ENCODE measurements at regions not wholly inside any gene's neighbourhood (a gene's known extent, or its start where the extent isn't known, plus 50 kb on each side); places are given as distances from the start of the nearest gene placed in this dataset.

DNA sequence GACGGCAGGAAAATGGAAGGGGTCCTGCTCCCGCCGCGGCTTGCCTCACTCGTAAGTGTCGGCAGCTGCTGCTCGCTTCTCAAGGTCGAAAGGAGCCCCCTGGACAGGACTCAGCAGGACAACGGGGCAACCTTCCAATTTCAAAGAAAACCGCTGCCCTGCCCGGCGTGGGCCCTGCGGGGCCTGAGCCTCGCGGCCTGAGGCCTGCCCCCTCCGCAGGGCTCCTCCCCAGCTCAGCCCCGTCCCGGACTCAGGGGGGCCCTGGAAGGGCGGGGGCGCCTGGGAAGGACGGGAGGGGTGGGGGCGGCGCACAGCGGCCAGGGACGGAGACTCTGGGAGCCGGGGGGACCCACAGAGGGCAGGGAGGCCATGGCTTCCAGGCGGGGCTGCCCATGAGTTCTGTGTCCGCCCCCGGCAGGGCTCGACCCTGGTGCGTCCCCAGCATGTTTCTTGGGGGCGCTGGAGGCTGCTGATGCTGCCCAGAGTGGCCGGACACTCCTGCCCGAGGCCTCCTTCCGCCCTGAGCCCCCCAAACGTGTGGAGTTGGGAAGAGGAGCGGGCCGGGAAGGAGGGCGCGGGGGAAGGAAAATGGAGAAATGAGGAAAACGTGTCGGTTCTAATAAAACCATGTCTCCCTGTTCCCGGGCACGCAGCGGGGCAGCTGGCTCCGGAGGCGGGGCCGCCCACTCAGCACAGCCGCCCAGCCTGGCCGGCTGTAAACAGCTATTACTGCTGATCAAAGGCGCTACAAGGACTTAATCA is 114.6 kb downstream of the DLL1 start:
- Histone ChIP-seq H3K27me3 (ENCODE audit: control insufficient read depth, low read length) (no peaks in the 10 kb centered on the region), H3F3A (ENCODE audit: control insufficient read depth, insufficient read depth) (no peaks in the 10 kb centered on the region), H3K4me2 (ENCODE audit: low read length) (no peak overlapping the region), H4K20me1 (ENCODE audit: control insufficient read depth, insufficient read depth, low read depth, low read length) (no peaks in the 10 kb centered on the region), H3K4me3 (ENCODE audit: low read length) (no peak overlapping the region), H3K79me2 (ENCODE audit: control insufficient read depth, low read length) (no peaks in the 10 kb centered on the region), H3K9me2 (replicated peaks; ENCODE audit: control insufficient read depth, low read length) (no peaks in the 10 kb centered on the region), H3K27ac (ENCODE audit: low read depth, low read length) (no peak overlapping the region), H3K36me3 (ENCODE audit: control insufficient read depth, low read length) (no peaks in the 10 kb centered on the region), H3K9me3 (ENCODE audit: control insufficient read depth, insufficient read depth, low read length) (peaks cover 22% of the 10 kb centered on the region; the same call in 1 of the 2 replicates), H3K4me1 (ENCODE audit: control insufficient read depth, low read length) (no peaks in the 10 kb centered on the region)
- no peak for TF ChIP-seq EZH2phosphoT487 (IDR thresholded peaks at IDR 0.05; ENCODE audit: borderline replicate concordance, low read length)
- TF ChIP-seq, protein P1, sequence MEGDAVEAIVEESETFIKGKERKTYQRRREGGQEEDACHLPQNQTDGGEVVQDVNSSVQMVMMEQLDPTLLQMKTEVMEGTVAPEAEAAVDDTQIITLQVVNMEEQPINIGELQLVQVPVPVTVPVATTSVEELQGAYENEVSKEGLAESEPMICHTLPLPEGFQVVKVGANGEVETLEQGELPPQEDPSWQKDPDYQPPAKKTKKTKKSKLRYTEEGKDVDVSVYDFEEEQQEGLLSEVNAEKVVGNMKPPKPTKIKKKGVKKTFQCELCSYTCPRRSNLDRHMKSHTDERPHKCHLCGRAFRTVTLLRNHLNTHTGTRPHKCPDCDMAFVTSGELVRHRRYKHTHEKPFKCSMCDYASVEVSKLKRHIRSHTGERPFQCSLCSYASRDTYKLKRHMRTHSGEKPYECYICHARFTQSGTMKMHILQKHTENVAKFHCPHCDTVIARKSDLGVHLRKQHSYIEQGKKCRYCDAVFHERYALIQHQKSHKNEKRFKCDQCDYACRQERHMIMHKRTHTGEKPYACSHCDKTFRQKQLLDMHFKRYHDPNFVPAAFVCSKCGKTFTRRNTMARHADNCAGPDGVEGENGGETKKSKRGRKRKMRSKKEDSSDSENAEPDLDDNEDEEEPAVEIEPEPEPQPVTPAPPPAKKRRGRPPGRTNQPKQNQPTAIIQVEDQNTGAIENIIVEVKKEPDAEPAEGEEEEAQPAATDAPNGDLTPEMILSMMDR (IDR thresholded peaks at IDR 0.05; ENCODE audit: low read depth, low read length, poor library complexity, severe bottlenecking) = no peak

DNA sequence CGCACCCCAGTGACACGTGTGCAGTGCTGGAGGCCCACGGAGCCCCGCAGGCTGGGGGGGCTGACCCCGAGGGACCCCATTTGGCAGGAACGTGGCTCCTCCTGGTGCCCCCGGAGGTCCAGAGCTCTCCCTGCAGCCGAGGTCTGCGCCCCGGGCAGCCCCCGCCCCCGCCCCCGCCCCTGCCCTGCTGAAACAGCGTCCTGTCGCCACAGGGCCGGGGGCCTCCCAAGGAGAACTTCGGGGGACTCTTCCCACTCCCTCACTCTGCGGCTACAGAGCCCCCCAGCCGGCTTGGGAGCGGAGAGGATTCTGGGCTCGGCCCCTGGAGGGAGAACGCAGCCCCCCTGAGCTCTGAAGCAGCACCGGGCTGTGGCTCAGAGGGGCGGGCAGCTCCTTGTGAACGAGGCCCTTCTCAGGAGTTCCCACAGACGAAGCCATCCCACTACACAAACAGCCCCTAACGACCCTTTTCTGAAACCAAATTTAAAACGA is 115.2 kb downstream of the DLL1 start:
- TF ChIP-seq, protein P1 (IDR thresholded peaks at IDR 0.05; ENCODE audit: low read depth, low read length, poor library complexity, severe bottlenecking) = no peak
- TF ChIP-seq EZH2phosphoT487 (IDR thresholded peaks at IDR 0.05; ENCODE audit: borderline replicate concordance, low read length) = no peak
- no peaks in the 10 kb centered on the region for H3K9me2 ChIP-seq (replicated peaks; ENCODE audit: control insufficient read depth, low read length)
- no peaks in the 10 kb centered on the region for H3K4me1 ChIP-seq (ENCODE audit: control insufficient read depth, low read length)
- H3K9me3 ChIP-seq (ENCODE audit: control insufficient read depth, insufficient read depth, low read length) = peaks cover 22% of the 10 kb centered on the region; the same call in 1 of the 2 replicates
- no peaks in the 10 kb centered on the region for H3K27me3 ChIP-seq (ENCODE audit: control insufficient read depth, low read length)
- no peak overlapping the region for H3K27ac ChIP-seq (ENCODE audit: low read depth, low read length)
- no peaks in the 10 kb centered on the region for H3F3A ChIP-seq (ENCODE audit: control insufficient read depth, insufficient read depth)
- no peaks in the 10 kb centered on the region for H3K79me2 ChIP-seq (ENCODE audit: control insufficient read depth, low read length)
- no peak overlapping the region for H3K4me2 ChIP-seq (ENCODE audit: low read length)
- no peaks in the 10 kb centered on the region for H4K20me1 ChIP-seq (ENCODE audit: control insufficient read depth, insufficient read depth, low read depth, low read length)
- no peak overlapping the region for H3K4me3 ChIP-seq (ENCODE audit: low read length)
- no peaks in the 10 kb centered on the region for H3K36me3 ChIP-seq (ENCODE audit: control insufficient read depth, low read length)

DNA sequence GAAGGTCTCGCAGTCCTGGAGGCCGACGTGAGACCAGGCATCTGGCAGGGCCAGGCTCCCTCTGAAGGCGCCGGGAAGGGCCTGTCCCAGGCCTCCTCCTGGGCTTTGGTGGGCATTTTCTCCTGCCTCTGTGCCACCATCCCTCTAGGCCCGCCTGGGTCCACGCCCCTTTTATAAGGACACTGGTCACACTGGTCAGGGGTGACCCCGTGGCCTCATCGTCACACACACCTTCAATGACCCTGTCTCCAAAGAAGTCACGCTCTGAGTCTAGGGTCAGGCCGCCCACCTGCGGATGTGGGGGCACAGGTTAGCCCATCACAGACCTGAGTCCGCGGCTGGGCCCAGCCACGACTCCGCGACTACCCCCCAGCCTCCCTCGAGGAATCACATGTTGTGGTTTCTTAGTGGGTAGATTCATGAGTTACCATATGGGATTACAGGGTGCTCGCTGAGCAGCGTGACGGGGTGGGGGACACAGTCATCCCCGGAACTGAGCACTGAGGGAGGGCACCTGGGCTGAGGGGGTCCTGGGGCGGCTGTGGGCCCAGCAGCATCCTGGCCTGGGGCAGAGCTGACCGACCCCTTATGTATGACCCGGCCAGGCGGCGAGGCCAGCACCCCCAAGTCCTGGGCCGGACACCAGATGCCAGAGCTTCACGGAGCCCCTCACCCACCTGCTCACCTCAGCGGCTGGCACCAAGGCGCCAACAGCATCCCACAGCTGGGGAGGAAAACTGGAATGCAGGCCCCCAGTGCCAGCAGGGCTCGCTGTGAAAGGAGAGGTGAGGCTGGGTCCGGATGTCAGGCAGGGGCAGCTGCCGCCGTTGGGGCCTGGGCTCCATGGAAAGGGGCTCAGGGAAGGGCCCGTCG is 115.9 kb downstream of the DLL1 start:
- Histone ChIP-seq H4K20me1 (ENCODE audit: control insufficient read depth, insufficient read depth, low read depth, low read length) (no peaks in the 10 kb centered on the region), H3K9me2 (replicated peaks; ENCODE audit: control insufficient read depth, low read length) (no peaks in the 10 kb centered on the region), H3F3A (ENCODE audit: control insufficient read depth, insufficient read depth) (no peaks in the 10 kb centered on the region), H3K9me3 (ENCODE audit: control insufficient read depth, insufficient read depth, low read length) (peaks cover 22% of the 10 kb centered on the region; the same call in 1 of the 2 replicates), H3K4me2 (ENCODE audit: low read length) (no peak overlapping the region), H3K4me1 (ENCODE audit: control insufficient read depth, low read length) (no peaks in the 10 kb centered on the region), H3K79me2 (ENCODE audit: control insufficient read depth, low read length) (no peaks in the 10 kb centered on the region), H3K36me3 (ENCODE audit: control insufficient read depth, low read length) (no peaks in the 10 kb centered on the region), H3K4me3 (ENCODE audit: low read length) (no peak overlapping the region), H3K27ac (ENCODE audit: low read depth, low read length) (no peak overlapping the region), H3K27me3 (ENCODE audit: control insufficient read depth, low read length) (no peaks in the 10 kb centered on the region)
- TF ChIP-seq, protein P1 (IDR thresholded peaks at IDR 0.05; ENCODE audit: low read depth, low read length, poor library complexity, severe bottlenecking) = no peak
- TF ChIP-seq EZH2phosphoT487 (IDR thresholded peaks at IDR 0.05; ENCODE audit: borderline replicate concordance, low read length) = no peak
